ENCODE measurements at regions not wholly inside any gene's neighbourhood (a gene's known extent, or its start where the extent isn't known, plus 50 kb on each side); places are given as distances from the start of the nearest gene placed in this dataset.

DNA sequence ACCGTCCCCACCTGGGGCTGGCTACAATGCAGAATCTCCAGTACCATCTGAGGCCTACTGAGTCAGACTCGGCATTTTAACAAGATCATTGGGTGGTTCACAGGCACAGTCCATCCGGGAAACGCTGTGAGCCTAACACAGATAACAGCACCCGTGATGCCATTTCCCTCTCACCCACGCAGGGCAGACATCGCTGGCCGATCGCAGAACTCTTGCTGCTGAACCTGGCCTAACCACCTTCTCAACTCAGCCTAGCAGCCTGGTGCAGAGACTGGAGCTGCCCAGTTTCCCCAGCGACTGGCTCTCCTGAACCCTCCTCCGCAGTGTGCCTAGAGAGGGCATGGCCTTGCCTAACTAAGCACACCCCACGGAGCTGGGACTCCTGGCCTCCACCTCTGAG, 83.3 kb downstream of the NCOR2 start:
- WGBS, 2 donors, result 86 to 93% methylated on average over 8 to 12 of the region's 12 CpGs
- no peaks in the 10 kb centered on the region for H3K27me3 ChIP-seq
- H3K9me3 ChIP-seq, result no peaks in the 10 kb centered on the region
- ATAC-seq (no peak), DNase-seq (no peak)
- no peak overlapping the region for H3K4me3 ChIP-seq
- H3K36me3 ChIP-seq (replicated peaks in 1 of 2; ENCODE audit: insufficient read depth in 1 of 2, low read depth in 2 of 2), result peaks cover 0 to 2% of the 10 kb centered on the region in 2 donors
- peaks cover 42% of the 10 kb centered on the region for H3K4me1 ChIP-seq
- TF ChIP-seq POLR2A (IDR thresholded peaks at IDR 0.05), result no peak
- peak overlapping the region in 2 of 4 donors; percentile 36 to 48 for H3K27ac ChIP-seq
- intact Hi-C loops (cut with DNase I), result no loop called here

- intact Hi-C loops (cut with DNase I), result no loop called here
- H3K27me3 ChIP-seq, result no peaks in the 10 kb centered on the region
- TF ChIP-seq, protein P1, sequence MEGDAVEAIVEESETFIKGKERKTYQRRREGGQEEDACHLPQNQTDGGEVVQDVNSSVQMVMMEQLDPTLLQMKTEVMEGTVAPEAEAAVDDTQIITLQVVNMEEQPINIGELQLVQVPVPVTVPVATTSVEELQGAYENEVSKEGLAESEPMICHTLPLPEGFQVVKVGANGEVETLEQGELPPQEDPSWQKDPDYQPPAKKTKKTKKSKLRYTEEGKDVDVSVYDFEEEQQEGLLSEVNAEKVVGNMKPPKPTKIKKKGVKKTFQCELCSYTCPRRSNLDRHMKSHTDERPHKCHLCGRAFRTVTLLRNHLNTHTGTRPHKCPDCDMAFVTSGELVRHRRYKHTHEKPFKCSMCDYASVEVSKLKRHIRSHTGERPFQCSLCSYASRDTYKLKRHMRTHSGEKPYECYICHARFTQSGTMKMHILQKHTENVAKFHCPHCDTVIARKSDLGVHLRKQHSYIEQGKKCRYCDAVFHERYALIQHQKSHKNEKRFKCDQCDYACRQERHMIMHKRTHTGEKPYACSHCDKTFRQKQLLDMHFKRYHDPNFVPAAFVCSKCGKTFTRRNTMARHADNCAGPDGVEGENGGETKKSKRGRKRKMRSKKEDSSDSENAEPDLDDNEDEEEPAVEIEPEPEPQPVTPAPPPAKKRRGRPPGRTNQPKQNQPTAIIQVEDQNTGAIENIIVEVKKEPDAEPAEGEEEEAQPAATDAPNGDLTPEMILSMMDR (IDR thresholded peaks at IDR 0.05), result no peak
- TF ChIP-seq POLR2A (IDR thresholded peaks at IDR 0.05), result no peak
- H3K4me3 ChIP-seq, result no peak overlapping the region
- peak; percentile 31 for ATAC-seq
- no peaks in the 10 kb centered on the region for H3K9me3 ChIP-seq
- WGBS, 2 donors, result 83 to 84% methylated on average over 17 to 23 of the region's 27 CpGs
- peaks cover 33% of the 10 kb centered on the region for H3K4me1 ChIP-seq
- H3K27ac ChIP-seq, result peak overlapping the region in 3 of 4 donors; percentile 33 to 48 (median 36)
- peaks cover 0 to 2% of the 10 kb centered on the region in 2 donors for H3K36me3 ChIP-seq (replicated peaks in 1 of 2; ENCODE audit: insufficient read depth in 1 of 2, low read depth in 2 of 2)
- DNase-seq, result peak in 3 of 4 donors; percentile 40 to 53 (median 43)
Observed at GRCh38 chr12:124482901-124483799, 84.3 kb downstream of the NCOR2 start.

DNA sequence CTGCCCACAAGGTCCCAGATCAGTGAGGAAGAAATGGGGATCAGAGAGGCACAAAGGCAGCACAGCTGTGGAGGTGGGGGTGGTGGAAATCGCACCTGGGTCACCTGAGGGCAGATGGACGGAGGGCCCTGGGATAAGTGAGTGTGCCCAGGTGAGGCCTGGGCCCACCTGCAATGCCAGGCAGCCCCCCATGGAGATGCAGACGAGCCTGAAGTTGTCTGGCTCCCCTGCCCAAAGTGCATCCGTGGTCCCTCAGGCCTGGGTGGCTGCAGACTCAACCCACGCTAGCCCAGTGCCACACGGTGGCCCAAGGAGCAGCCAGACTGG, 84.9 kb downstream of the NCOR2 start:
- Histone ChIP-seq H3K4me1 (peaks cover 31% of the 10 kb centered on the region), H3K36me3 (replicated peaks in 1 of 2; ENCODE audit: insufficient read depth in 1 of 2, low read depth in 2 of 2) (peaks cover 0 to 2% of the 10 kb centered on the region in 2 donors), H3K9me3 (no peaks in the 10 kb centered on the region), H3K27ac (peak overlapping the region in 2 of 4 donors; percentile 36 to 48), H3K4me3 (no peak overlapping the region), H3K27me3 (no peaks in the 10 kb centered on the region)
- ATAC-seq (no peak), DNase-seq (no peak)
- WGBS, 2 donors, result 83 to 91% methylated on average over 2 to 6 of the region's 6 CpGs
- intact Hi-C loops (cut with DNase I), result no loop called here
- TF ChIP-seq, protein P1 (IDR thresholded peaks at IDR 0.05), result no peak
- TF ChIP-seq POLR2A (IDR thresholded peaks at IDR 0.05), result no peak

DNA sequence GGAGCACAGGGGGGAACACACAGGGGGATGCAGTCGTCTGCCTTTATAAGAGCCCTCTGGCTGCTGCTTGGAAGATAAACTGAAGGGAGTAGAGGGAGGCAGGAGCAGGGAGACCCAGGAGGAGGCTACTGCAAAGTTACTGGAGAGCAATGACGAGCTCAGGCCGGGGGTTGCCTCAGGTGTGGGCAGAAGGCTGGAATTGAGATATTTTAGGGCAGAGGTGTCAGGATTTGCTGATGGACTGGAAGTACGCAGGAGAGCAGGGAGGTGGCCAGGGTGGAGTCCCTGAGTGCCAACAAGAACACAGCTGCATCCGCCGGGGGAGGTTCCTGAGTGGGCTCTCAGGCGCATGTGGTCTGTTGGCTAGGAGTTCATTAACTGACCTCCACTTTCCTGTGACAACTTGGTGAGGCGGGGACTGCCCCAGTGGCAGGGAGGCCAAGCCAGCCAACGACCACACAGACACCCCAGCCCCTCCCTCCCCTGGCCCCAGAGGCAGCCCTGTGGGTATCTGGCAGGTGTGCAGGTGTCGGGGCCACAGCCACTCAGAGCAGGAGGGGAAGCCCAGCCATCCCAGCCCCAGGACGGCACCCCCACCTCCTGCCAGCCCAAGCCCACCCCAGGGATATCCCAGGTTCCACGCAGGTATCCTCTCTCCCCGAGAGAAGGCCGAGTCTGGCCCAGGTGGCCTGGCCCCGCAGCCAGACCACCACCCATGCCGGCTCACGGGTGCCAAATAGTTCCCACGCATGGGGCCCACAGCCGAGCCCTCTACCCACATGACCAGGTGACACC, 85.4 kb downstream of the NCOR2 start:
- H3K4me3 ChIP-seq, result no peak overlapping the region
- ATAC-seq (no peak), DNase-seq (no peak)
- peaks cover 0 to 2% of the 10 kb centered on the region in 2 donors for H3K36me3 ChIP-seq (replicated peaks in 1 of 2; ENCODE audit: insufficient read depth in 1 of 2, low read depth in 2 of 2)
- H3K9me3 ChIP-seq, result no peaks in the 10 kb centered on the region
- H3K4me1 ChIP-seq, result peaks cover 31% of the 10 kb centered on the region
- WGBS, 2 donors, result 88 to 99% methylated on average over 7 to 14 of the region's 19 CpGs
- TF ChIP-seq, protein P1 (IDR thresholded peaks at IDR 0.05), result no peak
- no peak for TF ChIP-seq POLR2A (IDR thresholded peaks at IDR 0.05)
- H3K27me3 ChIP-seq, result no peaks in the 10 kb centered on the region
- H3K27ac ChIP-seq, result peak overlapping the region in 3 of 4 donors; percentile 47 to 68 (median 68)
- intact Hi-C loops (cut with DNase I), result no loop called here

- Histone ChIP-seq H3K27me3 (no peaks in the 10 kb centered on the region), H3K27ac (peak overlapping the region in 3 of 4 donors; percentile 47 to 68 (median 68))
- peak in 1 of 4 donors; percentile 53 for DNase-seq
Observed at GRCh38 chr12:124481257-124481750, 86.1 kb downstream of the NCOR2 start.

More at GRCh38 chr12:124481257-124481750, 86.1 kb downstream of the NCOR2 start:
- TF ChIP-seq, protein P1 (IDR thresholded peaks at IDR 0.05), result no peak
- TF ChIP-seq POLR2A (IDR thresholded peaks at IDR 0.05), result no peak
- no peak overlapping the region for H3K4me3 ChIP-seq
- WGBS, 2 donors, result 78 to 79% methylated on average over 13 to 14 of the region's 17 CpGs
- peak; percentile 48 for ATAC-seq
- peaks cover 0 to 4% of the 10 kb centered on the region in 2 donors for H3K36me3 ChIP-seq (replicated peaks in 1 of 2; ENCODE audit: insufficient read depth in 1 of 2, low read depth in 2 of 2)
- H3K9me3 ChIP-seq, result no peaks in the 10 kb centered on the region
- intact Hi-C loops (cut with DNase I), result no loop called here
- H3K4me1 ChIP-seq, result peaks cover 31% of the 10 kb centered on the region
